Common myeloid progenitor, CD34-positive (primary cell): ENCODE measurements at regions not wholly inside any gene's neighbourhood (a gene's known extent, or its start where the extent isn't known, plus 50 kb on each side); places are given as distances from the start of the nearest gene placed in this dataset.

ENCODE experiments used
- CTCF ChIA-PET: fragments of 350-600 bp; sonication (Branson Sonifier 250); formaldehyde crosslinking; loops from one replicate; lab custom pipeline; 2021; ENCODE audit warnings: antibody characterized with exemption; lab: Charles Lee
- POLR2A ChIA-PET: fragments of 350-600 bp; sonication (Branson Sonifier 250); formaldehyde crosslinking; loops from one replicate; lab custom pipeline; 2021; ENCODE audit warnings: antibody characterized with exemption; lab: Charles Lee
- DNase-seq, 3 donors: peaks; one replicate each; pipeline versions ENCODE4 v3.0.0 to v3.0.0-alpha.2; 2013
- H3K27ac ChIP-seq, 2 experiments: 1 replicate in 1 of 2; 2 replicates in 1 of 2; pipeline ENCODE4 v1.7.0; 2013; ENCODE audit warnings: inconsistent platforms in 2 of 2, low read length in 2 of 2, mild to moderate bottlenecking in 2 of 2, low read depth in 1 of 2, moderate library complexity in 1 of 2; ENCODE audit not compliant: severe bottlenecking in 2 of 2, insufficient read depth in 1 of 2, poor library complexity in 1 of 2
- H3K27me3 ChIP-seq, 5 experiments: replicated peaks in 2 of 5; 1 replicate in 3 of 5; 2 replicates in 2 of 5; pipeline versions ENCODE4 v1.6.1 to v1.7.0; 2013; ENCODE audit warnings: low read length in 4 of 5, mild to moderate bottlenecking in 2 of 5, moderate library complexity in 2 of 5, inconsistent platforms in 1 of 5; ENCODE audit not compliant: insufficient read depth in 5 of 5, control insufficient read depth in 4 of 5
- H3K36me3 ChIP-seq, 4 experiments: 1 replicate in 2 of 4; 2 replicates in 2 of 4; pipeline versions ENCODE4 v1.6.1 to v1.7.0; 2013; ENCODE audit warnings: low read length in 3 of 4, control low read depth in 1 of 4, mild to moderate bottlenecking in 1 of 4; ENCODE audit not compliant: control insufficient read depth in 4 of 4, insufficient read depth in 4 of 4
- H3K4me1 ChIP-seq, 4 experiments: 1 replicate in 3 of 4; 2 replicates in 1 of 4; pipeline versions ENCODE4 v1.6.1 to v1.7.1; 2013; ENCODE audit warnings: low read length in 3 of 4, mild to moderate bottlenecking in 3 of 4, control low read depth in 1 of 4, inconsistent platforms in 1 of 4, moderate library complexity in 1 of 4; ENCODE audit not compliant: control insufficient read depth in 4 of 4, insufficient read depth in 4 of 4; ENCODE audit errors: control extremely low read depth in 1 of 4
- H3K4me3 ChIP-seq, 7 experiments: 1 replicate in 4 of 7; 2 replicates in 3 of 7; pipeline versions ENCODE4 v1.5.1 to v1.7.0; 2013; ENCODE audit warnings: mild to moderate bottlenecking in 7 of 7, low read length in 6 of 7, moderate library complexity in 6 of 7, inconsistent platforms in 2 of 7, low read depth in 2 of 7, control low read depth in 1 of 7; ENCODE audit not compliant: insufficient read depth in 4 of 7, control insufficient read depth in 1 of 7; ENCODE audit errors: extremely low read depth in 1 of 7
- H3K9me3 ChIP-seq, 5 experiments: 1 replicate in 4 of 5; 2 replicates in 1 of 5; pipeline versions ENCODE4 v1.6.1 to v1.7.1; 2013; ENCODE audit warnings: low read length in 4 of 5, mild to moderate bottlenecking in 2 of 5, inconsistent platforms in 1 of 5, low read depth in 1 of 5, moderate library complexity in 1 of 5; ENCODE audit not compliant: control insufficient read depth in 4 of 5, insufficient read depth in 2 of 5; ENCODE audit errors: control extremely low read depth in 1 of 5
- WGBS: methylation state at CpG from one replicate; pipeline ENCODE4 v1.1.5; 2013; ENCODE audit not compliant: insufficient coverage; 5-methylcytosine and 5-hydroxymethylcytosine counted together

GRCh38 chr20:51082988-51083387 is 60.1 kb upstream of the KCNG1 start:
- 93% methylated on average over 3 of the region's 3 CpGs for WGBS
- CTCF ChIA-PET = no interaction called here
- POLR2A ChIA-PET = no interaction called here
- Histone ChIP-seq H3K36me3 (no peaks in the 10 kb centered on the region), H3K27ac (no peak overlapping the region), H3K9me3 (no peaks in the 10 kb centered on the region), H3K27me3 (peaks cover 0 to 71% (median 28%) of the 10 kb centered on the region in 5 experiments), H3K4me1 (no peaks in the 10 kb centered on the region), H3K4me3 (no peak overlapping the region)
- no peak for DNase-seq

- POLR2A ChIA-PET = no interaction called here
- no peaks in the 10 kb centered on the region for H3K4me1 ChIP-seq
- no peaks in the 10 kb centered on the region for H3K36me3 ChIP-seq
- H3K9me3 ChIP-seq = no peaks in the 10 kb centered on the region
- no peak for DNase-seq
- peaks cover 0 to 76% (median 24%) of the 10 kb centered on the region in 5 experiments for H3K27me3 ChIP-seq
- CTCF ChIA-PET = no interaction called here
- no peak overlapping the region for H3K27ac ChIP-seq
- no peak overlapping the region for H3K4me3 ChIP-seq
- 66% methylated on average over 3 of the region's 3 CpGs for WGBS
Observed at GRCh38 chr20:51080516-51080915, 57.6 kb upstream of the KCNG1 start.

DNA sequence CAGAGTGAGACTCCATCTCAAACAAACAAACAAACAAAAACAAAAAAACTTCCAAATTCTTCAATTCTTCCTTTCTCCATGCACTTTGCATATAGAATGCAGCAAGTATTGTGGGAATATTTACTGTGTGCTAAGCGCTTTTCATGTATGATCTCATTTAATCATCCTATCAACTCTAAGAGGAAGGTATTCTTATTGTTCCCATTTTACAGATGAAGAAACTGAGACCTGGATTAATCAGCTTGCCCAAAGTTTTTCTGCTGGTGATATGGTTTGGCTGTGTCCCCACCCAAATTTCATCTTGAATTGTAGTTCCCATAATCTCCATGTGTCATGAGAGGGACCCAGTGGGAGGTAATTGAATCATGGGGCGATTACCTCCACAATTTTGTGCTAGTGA is 56.6 kb upstream of the KCNG1 start:
- Histone ChIP-seq H3K9me3 (no peaks in the 10 kb centered on the region), H3K4me1 (no peaks in the 10 kb centered on the region), H3K36me3 (no peaks in the 10 kb centered on the region), H3K27ac (no peak overlapping the region), H3K27me3 (peaks cover 0 to 75% (median 23%) of the 10 kb centered on the region in 5 experiments), H3K4me3 (no peak overlapping the region)
- no peak for DNase-seq
- CTCF ChIA-PET = no interaction called here
- WGBS = 80% methylated on average over 1 of the region's 2 CpGs
- POLR2A ChIA-PET = no interaction called here

- H3K36me3 ChIP-seq = no peaks in the 10 kb centered on the region
- peaks cover 0 to 5% (median 3%) of the 10 kb centered on the region in 5 experiments for H3K9me3 ChIP-seq
- no peak for DNase-seq
- H3K27me3 ChIP-seq = peaks cover 0 to 63% (median 19%) of the 10 kb centered on the region in 5 experiments
- POLR2A ChIA-PET = no interaction called here
- CTCF ChIA-PET = no interaction called here
- H3K27ac ChIP-seq = no peak overlapping the region
- H3K4me1 ChIP-seq = no peaks in the 10 kb centered on the region
- H3K4me3 ChIP-seq = no peak overlapping the region
- WGBS = 28% methylated on average over 8 of the region's 8 CpGs
Observed at GRCh38 chr20:51077686-51078060, 54.8 kb upstream of the KCNG1 start.

GRCh38 chr20:51076786-51077685 is 54.1 kb upstream of the KCNG1 start:
- Histone ChIP-seq H3K36me3 (no peaks in the 10 kb centered on the region), H3K9me3 (peaks cover 0 to 5% (median 3%) of the 10 kb centered on the region in 5 experiments), H3K27me3 (peaks cover 0 to 62% (median 14%) of the 10 kb centered on the region in 5 experiments), H3K4me1 (no peaks in the 10 kb centered on the region), H3K4me3 (no peak overlapping the region), H3K27ac (no peak overlapping the region)
- DNase-seq = no peak
- POLR2A ChIA-PET = no interaction called here
- WGBS = 85% methylated on average over 10 of the region's 11 CpGs
- CTCF ChIA-PET = no interaction called here

GRCh38 chr20:51074062-51074461 is 51.2 kb upstream of the KCNG1 start:
- no peak for DNase-seq
- Histone ChIP-seq H3K9me3 (peaks cover 0 to 5% (median 3%) of the 10 kb centered on the region in 5 experiments), H3K4me1 (no peaks in the 10 kb centered on the region), H3K27me3 (peaks cover 0 to 63% (median 22%) of the 10 kb centered on the region in 5 experiments), H3K27ac (no peak overlapping the region), H3K4me3 (no peak overlapping the region), H3K36me3 (no peaks in the 10 kb centered on the region)
- ChIA-PET POLR2A (no interaction called here), CTCF (no interaction called here)
- WGBS = 100% methylated on average over 1 of the region's 1 CpG
